SH-SY5Y (cell line): ENCODE measurements at regions not wholly inside any gene's neighbourhood (a gene's known extent, or its start where the extent isn't known, plus 50 kb on each side); places are given as distances from the start of the nearest gene placed in this dataset.

ENCODE experiments used
- GATA2 ChIP-seq: IDR thresholded peaks from 2 replicates; pipeline ENCODE4 v1.6.1; 2011; ENCODE audit warnings: mild to moderate bottlenecking, low read depth, low read length
- GATA3 ChIP-seq: IDR thresholded peaks from 2 replicates; pipeline ENCODE4 v1.6.1; 2011; ENCODE audit warnings: low read depth, mild to moderate bottlenecking, low read length, moderate library complexity

DNA sequence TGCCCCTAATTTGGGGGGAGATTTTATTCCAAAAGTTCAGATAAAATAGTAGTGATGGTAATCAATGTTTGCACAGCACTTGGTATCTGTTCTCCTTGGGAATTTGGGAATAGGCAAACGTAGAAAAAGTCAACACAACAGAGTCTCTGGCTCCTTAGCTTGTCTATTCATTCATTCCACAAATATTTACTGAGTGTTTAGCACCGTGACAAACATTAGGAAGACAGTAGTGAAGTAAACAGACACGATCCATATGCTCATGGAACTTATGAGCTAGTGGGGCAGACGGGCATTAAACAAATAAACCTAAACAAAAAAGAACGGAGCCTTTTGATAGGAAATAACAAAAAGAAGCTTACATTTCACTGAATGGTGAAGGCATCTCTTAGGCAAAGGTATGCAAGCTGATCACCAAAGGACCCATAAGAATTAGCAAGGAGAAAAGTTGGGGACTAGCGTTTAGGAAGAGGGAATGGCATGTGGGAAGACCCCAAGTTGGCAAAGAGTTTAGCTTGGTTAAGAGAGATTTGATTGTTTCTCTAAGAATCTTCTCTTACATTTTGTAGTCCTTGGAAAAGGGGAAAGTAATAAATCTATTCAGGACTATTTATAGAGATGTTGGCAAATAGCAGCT is 243.9 kb upstream of the NPY start:
- TF ChIP-seq GATA2: no peak
- no peak for TF ChIP-seq GATA3
